ENCODE measurements at regions not wholly inside any gene's neighbourhood (a gene's known extent, or its start where the extent isn't known, plus 50 kb on each side); places are given as distances from the start of the nearest gene placed in this dataset.
A peak's percentile ranks its signal among the peaks of the same experiment; 100 is the strongest.

DNA sequence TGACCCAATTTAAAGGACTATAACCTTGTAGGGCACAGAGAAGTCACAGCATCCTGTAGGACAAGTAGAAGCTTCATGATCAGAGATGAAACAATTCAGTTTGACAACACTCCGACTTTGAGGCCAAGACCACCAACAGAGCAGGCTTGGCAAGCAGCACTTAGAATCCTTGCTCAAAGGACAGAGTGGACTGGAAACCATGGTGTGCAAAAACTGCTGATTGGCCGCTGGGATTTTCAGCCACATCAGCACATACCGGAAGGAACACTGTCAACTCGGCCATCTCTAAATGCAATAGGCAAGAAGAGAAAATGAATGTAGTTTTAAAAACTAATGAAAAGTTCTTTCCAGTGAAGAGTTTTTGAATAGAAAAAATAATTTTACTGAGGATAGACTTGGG lies 92.0 kb upstream of the PRMT6 start:
- in situ Hi-C loops (cut with HindIII; ENCODE audit: low sequenced_read_pairs): no loop called here

DNA sequence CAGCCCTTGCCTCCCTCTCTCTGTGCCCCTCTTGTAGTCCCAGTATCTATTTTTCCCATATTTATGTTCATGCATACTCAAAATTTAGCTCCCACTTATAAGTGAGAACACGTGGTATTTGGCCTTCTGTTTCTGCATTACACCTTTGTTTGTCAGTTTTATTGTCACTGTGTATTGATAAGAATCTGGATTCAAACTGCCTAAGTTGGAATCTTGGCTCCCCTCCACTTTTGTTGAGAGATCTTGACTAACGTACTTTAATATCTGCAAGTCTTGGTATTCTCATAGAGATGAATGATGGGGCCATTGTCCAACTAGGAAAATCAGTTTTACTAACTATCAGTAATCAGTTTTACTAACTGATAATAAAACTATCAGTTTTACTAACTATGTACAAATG lies 87.8 kb upstream of the PRMT6 start:
- H3K4me3 ChIP-seq (ENCODE audit: low read depth, low read length): no peak overlapping the region
- in situ Hi-C loops (cut with HindIII; ENCODE audit: low sequenced_read_pairs): no loop called here
- no peak for DNase-seq (ENCODE audit: low read depth)
- TF ChIP-seq, protein P1, sequence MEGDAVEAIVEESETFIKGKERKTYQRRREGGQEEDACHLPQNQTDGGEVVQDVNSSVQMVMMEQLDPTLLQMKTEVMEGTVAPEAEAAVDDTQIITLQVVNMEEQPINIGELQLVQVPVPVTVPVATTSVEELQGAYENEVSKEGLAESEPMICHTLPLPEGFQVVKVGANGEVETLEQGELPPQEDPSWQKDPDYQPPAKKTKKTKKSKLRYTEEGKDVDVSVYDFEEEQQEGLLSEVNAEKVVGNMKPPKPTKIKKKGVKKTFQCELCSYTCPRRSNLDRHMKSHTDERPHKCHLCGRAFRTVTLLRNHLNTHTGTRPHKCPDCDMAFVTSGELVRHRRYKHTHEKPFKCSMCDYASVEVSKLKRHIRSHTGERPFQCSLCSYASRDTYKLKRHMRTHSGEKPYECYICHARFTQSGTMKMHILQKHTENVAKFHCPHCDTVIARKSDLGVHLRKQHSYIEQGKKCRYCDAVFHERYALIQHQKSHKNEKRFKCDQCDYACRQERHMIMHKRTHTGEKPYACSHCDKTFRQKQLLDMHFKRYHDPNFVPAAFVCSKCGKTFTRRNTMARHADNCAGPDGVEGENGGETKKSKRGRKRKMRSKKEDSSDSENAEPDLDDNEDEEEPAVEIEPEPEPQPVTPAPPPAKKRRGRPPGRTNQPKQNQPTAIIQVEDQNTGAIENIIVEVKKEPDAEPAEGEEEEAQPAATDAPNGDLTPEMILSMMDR (IDR thresholded peaks at IDR 0.05; ENCODE audit: low read depth, low read length, missing control alignments): no peak

More for the DNA sequence above, 92.0 kb upstream of the PRMT6 start:
- TF ChIP-seq, protein P1 (IDR thresholded peaks at IDR 0.05; ENCODE audit: low read depth, low read length, missing control alignments): no peak
- H3K4me3 ChIP-seq (ENCODE audit: low read depth, low read length): no peak overlapping the region
- DNase-seq (ENCODE audit: low read depth): peak; percentile 9

DNA sequence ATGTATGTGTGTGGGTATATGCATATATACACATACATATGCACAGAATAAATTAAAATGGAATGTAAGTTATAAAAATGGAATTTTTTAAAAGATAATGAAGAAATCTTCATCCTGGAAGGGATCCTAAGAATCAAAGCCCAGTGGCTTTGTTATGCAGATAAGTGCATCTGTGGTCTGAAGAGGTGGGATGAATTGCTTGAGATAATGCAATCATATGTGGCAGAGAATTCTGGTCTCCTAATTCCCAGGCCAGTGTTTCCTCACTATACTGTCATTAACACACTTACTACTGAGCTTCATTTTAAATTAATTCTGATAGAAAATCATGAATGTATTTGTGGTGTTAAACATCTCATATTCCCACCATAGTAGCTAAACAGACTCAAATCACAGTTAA lies 86.7 kb upstream of the PRMT6 start:
- TF ChIP-seq, protein P1 (IDR thresholded peaks at IDR 0.05; ENCODE audit: low read depth, low read length, missing control alignments): no peak
- no peak for DNase-seq (ENCODE audit: low read depth)
- no peak overlapping the region for H3K4me3 ChIP-seq (ENCODE audit: low read depth, low read length)
- in situ Hi-C loops (cut with HindIII; ENCODE audit: low sequenced_read_pairs): no loop called here

DNA sequence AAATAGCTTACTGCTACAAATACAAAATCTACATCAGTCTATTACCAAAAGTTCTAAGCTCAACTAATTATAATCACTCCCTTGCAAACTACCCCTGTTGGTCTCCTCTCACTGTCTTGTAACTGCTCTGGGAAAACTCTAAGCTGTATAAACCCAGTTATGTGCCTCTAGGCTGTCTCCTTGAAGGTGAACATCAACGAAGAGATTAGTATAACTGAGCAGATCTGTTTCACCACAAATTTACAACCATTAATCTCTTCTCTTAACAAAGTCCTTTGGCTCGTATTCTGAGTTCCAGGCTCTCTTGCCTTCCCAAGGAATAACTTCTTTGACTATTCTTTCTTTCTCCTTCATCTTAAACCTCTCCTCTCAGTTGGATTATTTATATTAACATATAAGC lies 84.4 kb upstream of the PRMT6 start:
- in situ Hi-C loops (cut with HindIII; ENCODE audit: low sequenced_read_pairs): no loop called here
- no peak overlapping the region for H3K4me3 ChIP-seq (ENCODE audit: low read depth, low read length)
- TF ChIP-seq, protein P1 (IDR thresholded peaks at IDR 0.05; ENCODE audit: low read depth, low read length, missing control alignments): no peak
- no peak for DNase-seq (ENCODE audit: low read depth)

DNA sequence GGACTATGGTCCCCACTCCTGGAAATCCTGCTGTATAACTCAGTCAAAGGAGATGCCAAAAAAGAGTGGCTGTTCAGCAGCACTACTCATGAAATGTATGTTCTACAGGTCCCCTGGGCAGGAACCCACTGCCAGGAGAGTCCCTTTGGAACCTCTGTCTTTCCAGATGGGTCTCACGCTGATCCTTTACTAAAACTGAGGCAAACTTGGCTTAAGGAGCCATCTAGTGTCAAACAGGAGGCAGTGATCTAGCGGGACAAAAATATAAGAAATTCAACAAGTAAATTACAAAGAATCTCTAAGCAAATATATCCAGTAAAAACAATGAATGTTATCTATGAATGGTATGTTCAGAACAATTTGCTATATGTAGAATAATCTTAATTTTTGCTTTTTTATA lies 80.5 kb upstream of the PRMT6 start:
- DNase-seq (ENCODE audit: low read depth): no peak
- TF ChIP-seq, protein P1 (IDR thresholded peaks at IDR 0.05; ENCODE audit: low read depth, low read length, missing control alignments): no peak
- in situ Hi-C loops (cut with HindIII; ENCODE audit: low sequenced_read_pairs): no loop called here
- no peak overlapping the region for H3K4me3 ChIP-seq (ENCODE audit: low read depth, low read length)

DNA sequence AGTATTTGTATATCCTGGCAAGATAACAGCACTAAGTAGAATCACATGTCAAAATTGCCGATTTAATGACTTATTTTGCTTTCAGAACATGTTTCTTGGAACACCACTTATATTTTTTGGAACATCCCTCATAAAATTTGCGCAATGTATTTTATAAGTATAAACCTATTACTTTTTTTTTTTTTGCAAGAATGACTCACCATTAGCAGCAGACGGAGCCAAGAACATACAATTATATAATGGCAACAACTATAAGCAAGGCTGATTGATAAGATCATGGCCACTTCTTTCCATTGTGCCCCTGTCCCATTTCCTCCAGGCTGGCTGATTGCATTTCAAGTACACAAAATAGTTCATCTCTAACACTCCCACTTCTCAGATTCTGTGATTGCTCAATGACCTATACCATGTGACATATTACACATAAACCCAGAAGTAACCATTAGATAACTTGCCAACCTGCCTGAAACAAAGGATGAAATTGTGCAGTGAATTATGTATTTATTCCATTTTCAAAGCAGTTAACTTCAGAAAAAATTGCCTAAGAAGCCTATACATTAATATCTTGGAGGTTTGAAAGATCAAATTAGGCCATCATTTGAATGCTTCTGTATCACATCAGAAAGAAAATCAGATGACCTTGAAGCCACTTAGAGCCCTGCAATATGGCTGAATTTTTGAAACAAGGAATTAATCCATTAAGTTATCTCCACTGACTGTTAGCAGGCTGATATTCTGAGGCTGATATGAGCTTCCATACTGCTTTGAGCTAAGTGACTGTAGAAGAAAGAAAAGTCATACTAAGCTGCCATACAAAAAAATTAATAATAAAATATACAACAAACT lies 77.8 kb upstream of the PRMT6 start:
- TF ChIP-seq, protein P1 (IDR thresholded peaks at IDR 0.05; ENCODE audit: low read depth, low read length, missing control alignments): no peak
- DNase-seq (ENCODE audit: low read depth): no peak

More for the DNA sequence above, 77.8 kb upstream of the PRMT6 start:
- H3K4me3 ChIP-seq (ENCODE audit: low read depth, low read length): no peak overlapping the region
- in situ Hi-C loops (cut with HindIII; ENCODE audit: low sequenced_read_pairs): no loop called here
